Uterus (tissue), 2 donors: ENCODE measurements at regions not wholly inside any gene's neighbourhood (a gene's known extent, or its start where the extent isn't known, plus 50 kb on each side); places are given as distances from the start of the nearest gene placed in this dataset.

ENCODE experiments used
- CTCF ChIP-seq, 4 experiments: fragments of 200-600 bp in 2 of 4; fragments of 450-650 bp in 2 of 4; sonication (generic) in 2 of 4; IDR thresholded peaks; one replicate each; pipeline ENCODE4 v1.5.1; 2016 to 2019; ENCODE audit warnings: antibody characterized with exemption in 4 of 4, mild to moderate bottlenecking in 2 of 4, moderate library complexity in 1 of 4
- POLR2A ChIP-seq, 2 donors: fragments of 450-650 bp; IDR thresholded peaks; one replicate each; pipeline ENCODE4 v1.6.1; 2016; ENCODE audit warnings: antibody characterized with exemption in 2 of 2, mild to moderate bottlenecking in 1 of 2, moderate library complexity in 1 of 2

- no peak for TF ChIP-seq POLR2A (IDR thresholded peaks at IDR 0.05)
- no peak for TF ChIP-seq CTCF (IDR thresholded peaks at IDR 0.05)
Observed at GRCh38 chr2:137857881-137858280, 106.4 kb upstream of the HNMT start.
